NCI-H69 (cell line): ENCODE measurements at regions not wholly inside any gene's neighbourhood (a gene's known extent, or its start where the extent isn't known, plus 50 kb on each side); places are given as distances from the start of the nearest gene placed in this dataset.
"Not testable (repeated sequence)": the region's sequence is repeated elsewhere in the genome, so short reads cannot be mapped to it uniquely, and the experiment has no call there.

ENCODE experiments used
- DNase-seq: peaks from one replicate; lab custom pipeline; 2025; lab: John Stamatoyannopoulos, UW

- no peak for DNase-seq
Observed at GRCh38 chr14:105890474-105891220, 364.3 kb downstream of the TMEM121 start.

- DNase-seq, result no peak
Observed at GRCh38 chr14:105891221-105891602, 364.8 kb downstream of the TMEM121 start.

- no peak for DNase-seq
Observed at GRCh38 chr14:105891631-105892452, 365.5 kb downstream of the TMEM121 start.

- DNase-seq, result peak; percentile 38
Observed at GRCh38 chr14:105892453-105893441, 366.4 kb downstream of the TMEM121 start.

GRCh38 chr14:105893686-105894085 is 367.3 kb downstream of the TMEM121 start:
- not testable (repeated sequence) for DNase-seq

- no peak for DNase-seq
Observed at GRCh38 chr14:105894125-105894977, 368.0 kb downstream of the TMEM121 start.

- DNase-seq, result no peak
Observed at GRCh38 chr14:105894978-105895881, 368.8 kb downstream of the TMEM121 start.

GRCh38 chr14:105896206-105896605 is 369.8 kb downstream of the TMEM121 start:
- not testable (repeated sequence) for DNase-seq

GRCh38 chr14:105896961-105897724 is 370.8 kb downstream of the TMEM121 start:
- peak; percentile 30 for DNase-seq

- DNase-seq, result no peak
Observed at GRCh38 chr14:105897725-105898113, 371.3 kb downstream of the TMEM121 start.

- no peak for DNase-seq
Observed at GRCh38 chr14:105898482-105899010, 372.2 kb downstream of the TMEM121 start.

- no peak for DNase-seq
Observed at GRCh38 chr14:105899071-105899641, 372.8 kb downstream of the TMEM121 start.

- DNase-seq, result no peak
Observed at GRCh38 chr14:105899657-105900397, 373.4 kb downstream of the TMEM121 start.

- no peak for DNase-seq
Observed at GRCh38 chr14:105900398-105901160, 374.2 kb downstream of the TMEM121 start.

GRCh38 chr14:105901226-105901625 is 374.8 kb downstream of the TMEM121 start:
- DNase-seq, result no peak

GRCh38 chr14:105902131-105902898 is 375.9 kb downstream of the TMEM121 start:
- peak; percentile 96 for DNase-seq

- not testable (repeated sequence) for DNase-seq
Observed at GRCh38 chr14:105902899-105903165, 376.4 kb downstream of the TMEM121 start.
